H1 (cell line): ENCODE measurements at regions not wholly inside any gene's neighbourhood (a gene's known extent, or its start where the extent isn't known, plus 50 kb on each side); places are given as distances from the start of the nearest gene placed in this dataset.

Experiments used
- CTCF ChIA-PET: fragments of 300-600 bp; sonication (Branson Sonifier 250); formaldehyde crosslinking; loops from one replicate; lab custom pipeline; 2021; ENCODE audit not compliant: partially characterized antibody; lab: Charles Lee
- POLR2A ChIA-PET: fragments of 300-600 bp; sonication (Branson Sonifier 250); formaldehyde crosslinking; loops from one replicate; lab custom pipeline; 2021; ENCODE audit warnings: inconsistent platforms; ENCODE audit not compliant: partially characterized antibody; lab: Charles Lee
- DNase-seq, 2 experiments: peaks; one replicate each; pipeline versions ENCODE4 v3.0.0 to v3.0.0-alpha.2; 2010 to 2022; ENCODE audit warnings: low spot score in 2 of 2, low read depth in 1 of 2, mixed read lengths in 1 of 2
- FAIRE-seq: peaks from 2 replicates; lab custom pipeline; 2011; peaks lifted over from hg19 to GRCh38; lab: Jason Lieb, UNC
- H2AFZ ChIP-seq: 2 replicates; pipeline ENCODE4 v1.8.1; 2012; ENCODE audit warnings: low read length, inconsistent platforms
- H2AK5ac ChIP-seq: 2 replicates; pipeline ENCODE4 v1.6.1; 2013; ENCODE audit warnings: low read depth, low read length
- H2BK120ac ChIP-seq: replicated peaks from 2 replicates; pipeline ENCODE3; 2013; ENCODE audit warnings: low read depth, low read length, inconsistent platforms
- H2BK12ac ChIP-seq: 2 replicates; pipeline ENCODE4 v1.6.1; 2013; ENCODE audit warnings: low read depth, low read length
- H2BK15ac ChIP-seq: 2 replicates; pipeline ENCODE4 v1.6.1; 2013; ENCODE audit warnings: low read length
- H2BK20ac ChIP-seq: 2 replicates; pipeline ENCODE4 v1.6.1; 2013; ENCODE audit warnings: low read length
- H2BK5ac ChIP-seq: 2 replicates; pipeline ENCODE4 v1.6.1; 2013; ENCODE audit warnings: low read depth, low read length
- H3K14ac ChIP-seq: 2 replicates; pipeline ENCODE4 v1.6.1; 2013; ENCODE audit warnings: inconsistent platforms; ENCODE audit not compliant: insufficient read length
- H3K18ac ChIP-seq: 2 replicates; pipeline ENCODE4 v1.6.1; 2013; ENCODE audit warnings: low read length; ENCODE audit errors: extremely low read depth
- H3K23ac ChIP-seq: 2 replicates; pipeline ENCODE4 v1.6.1; 2013; ENCODE audit warnings: inconsistent platforms; ENCODE audit not compliant: insufficient read length
- H3K23me2 ChIP-seq: 2 replicates; pipeline ENCODE4 v1.6.1; 2013; ENCODE audit warnings: low read depth, low read length
- H3K27ac ChIP-seq: 2 replicates; pipeline ENCODE4 v1.6.1; 2011; ENCODE audit warnings: low read depth, low read length, inconsistent platforms
- H3K27me3 ChIP-seq, 4 experiments: replicated peaks in 1 of 4; 1 replicate in 1 of 4; 2 replicates in 3 of 4; pipeline versions ENCODE4 v1.6.1 to v1.8.1; 2011 to 2013; ENCODE audit warnings: low read length in 3 of 4, mild to moderate bottlenecking in 3 of 4, inconsistent platforms in 2 of 4, mixed read lengths in 2 of 4, moderate library complexity in 1 of 4; ENCODE audit not compliant: control insufficient read depth in 3 of 4, insufficient read depth in 3 of 4; ENCODE audit errors: extremely low read depth in 1 of 4
- H3K36me3 ChIP-seq, 4 experiments: 2 replicates each; pipeline versions ENCODE4 v1.6.1 to v1.8.1; 2011 to 2013; ENCODE audit warnings: mild to moderate bottlenecking in 4 of 4, low read length in 3 of 4, moderate library complexity in 2 of 4, control low read depth in 1 of 4, inconsistent platforms in 1 of 4; ENCODE audit not compliant: insufficient read depth in 4 of 4, control insufficient read depth in 2 of 4
- H3K4ac ChIP-seq: replicated peaks from 2 replicates; pipeline ENCODE3; 2013; ENCODE audit warnings: low read length, low read depth, mixed read lengths, inconsistent platforms; ENCODE audit not compliant: insufficient read length
- H3K4me1 ChIP-seq, 4 experiments: replicated peaks in 1 of 4; 1 replicate in 1 of 4; 2 replicates in 3 of 4; pipeline versions ENCODE4 v1.6.1 to v1.8.1; 2011 to 2013; ENCODE audit warnings: low read length in 3 of 4, inconsistent platforms in 2 of 4, mixed read lengths in 1 of 4; ENCODE audit not compliant: insufficient read depth in 4 of 4, control insufficient read depth in 3 of 4
- H3K4me2 ChIP-seq, 2 experiments: 2 replicates each; pipeline versions ENCODE4 v1.6.1 to v1.8.1; 2011 to 2013; ENCODE audit warnings: low read depth in 2 of 2, low read length in 2 of 2, control low read depth in 1 of 2, inconsistent platforms in 1 of 2, mild to moderate bottlenecking in 1 of 2; ENCODE audit not compliant: insufficient read depth in 1 of 2
- H3K4me3 ChIP-seq, 4 experiments: fragments of 200-600, 300-600 bp in 1 of 4; sonication (generic), shearing (Covaris generic), sonication (Bioruptor Twin) in 1 of 4; 2 replicates each; pipeline versions ENCODE4 v1.5.1 to v1.8.1; 2011 to 2016; ENCODE audit warnings: low read length in 4 of 4, low read depth in 3 of 4, control low read depth in 2 of 4, inconsistent platforms in 2 of 4, mild to moderate bottlenecking in 2 of 4, mixed read lengths in 1 of 4, moderate library complexity in 1 of 4; ENCODE audit not compliant: insufficient read depth in 2 of 4; ENCODE audit errors: extremely low read depth in 1 of 4
- H3K56ac ChIP-seq: replicated peaks from 2 replicates; pipeline ENCODE3; 2013; ENCODE audit warnings: low read depth, mild to moderate bottlenecking, mixed read lengths, low read length, inconsistent platforms; ENCODE audit not compliant: insufficient read length
- H3K79me1 ChIP-seq: 2 replicates; pipeline ENCODE4 v1.6.1; 2013; ENCODE audit warnings: low read depth, low read length, control low read depth
- H3K79me2 ChIP-seq, 2 experiments: 2 replicates each; pipeline versions ENCODE4 v1.6.1 to v1.8.1; 2012 to 2013; ENCODE audit warnings: low read length in 2 of 2, mild to moderate bottlenecking in 2 of 2, inconsistent platforms in 1 of 2; ENCODE audit not compliant: insufficient read depth in 2 of 2, control insufficient read depth in 1 of 2
- H3K9ac ChIP-seq, 4 experiments: replicated peaks in 1 of 4; 1 replicate in 1 of 4; 2 replicates in 3 of 4; pipeline versions ENCODE4 v1.6.1 to v1.8.1; 2011 to 2013; ENCODE audit warnings: low read depth in 3 of 4, low read length in 3 of 4, control low read depth in 2 of 4, mild to moderate bottlenecking in 2 of 4, moderate library complexity in 2 of 4, inconsistent platforms in 1 of 4; ENCODE audit errors: extremely low read depth in 1 of 4
- H3K9me3 ChIP-seq, 2 experiments: 2 replicates each; pipeline versions ENCODE4 v1.6.1 to v1.8.1; 2012 to 2013; ENCODE audit warnings: mild to moderate bottlenecking in 2 of 2, moderate library complexity in 2 of 2, control low read depth in 1 of 2, inconsistent platforms in 1 of 2, low read depth in 1 of 2, low read length in 1 of 2, mixed read lengths in 1 of 2; ENCODE audit not compliant: insufficient read depth in 2 of 2
- H4K20me1 ChIP-seq, 2 experiments: replicated peaks in 1 of 2; 2 replicates each; pipeline versions ENCODE3 to v1.8.1; 2011 to 2013; ENCODE audit warnings: inconsistent platforms in 2 of 2, low read length in 2 of 2, mild to moderate bottlenecking in 1 of 2; ENCODE audit not compliant: insufficient read depth in 2 of 2, control insufficient read depth in 1 of 2
- H4K5ac ChIP-seq: 2 replicates; pipeline ENCODE4 v1.6.1; 2013; ENCODE audit warnings: low read length, low read depth, mixed read lengths, inconsistent platforms; ENCODE audit not compliant: insufficient read length
- H4K8ac ChIP-seq: 2 replicates; pipeline ENCODE4 v1.8.0; 2013; ENCODE audit warnings: mild to moderate bottlenecking, moderate library complexity, low read length, inconsistent platforms; ENCODE audit not compliant: insufficient read depth; ENCODE audit errors: extremely low read depth
- H4K91ac ChIP-seq: replicated peaks from 2 replicates; pipeline ENCODE3; 2013; ENCODE audit warnings: low read length, mixed read lengths, inconsistent platforms; ENCODE audit not compliant: insufficient read length
- FOSL1 ChIP-seq: IDR thresholded peaks from 2 replicates; pipeline ENCODE4 v1.6.1; 2011; ENCODE audit warnings: mild to moderate bottlenecking, low read depth, low read length, moderate library complexity; ENCODE audit not compliant: insufficient read depth
- JUN ChIP-seq: IDR thresholded peaks from 2 replicates; pipeline ENCODE4 v1.6.1; 2011; ENCODE audit warnings: low read depth, mild to moderate bottlenecking, improper control_type of control experiment, low read length
- JUND ChIP-seq: IDR thresholded peaks from 2 replicates; pipeline ENCODE4 v1.6.1; 2011; ENCODE audit warnings: mild to moderate bottlenecking, improper control_type of control experiment, low read length
- MAFK ChIP-seq: IDR thresholded peaks from 2 replicates; pipeline ENCODE4 v1.6.1; 2012; ENCODE audit warnings: low read depth, mild to moderate bottlenecking, improper control_type of control experiment, low read length
- POLR2AphosphoS5 ChIP-seq: IDR thresholded peaks from 2 replicates; pipeline ENCODE4 v1.6.1; 2011; ENCODE audit warnings: low read depth, low read length
- SAP30 ChIP-seq: fragments of 300-600 bp; sonication (generic); IDR thresholded peaks from 2 replicates; pipeline ENCODE4 v1.7.1; 2012; ENCODE audit warnings: low read length, moderate library complexity, mild to moderate bottlenecking, inconsistent platforms; ENCODE audit not compliant: insufficient read depth, insufficient replicate concordance
- ZNF274 ChIP-seq: IDR thresholded peaks from 2 replicates; pipeline ENCODE4 v1.7.0; 2012; ENCODE audit warnings: low read length, borderline replicate concordance; ENCODE audit errors: extremely low read depth
- WGBS, 2 experiments: shearing (Covaris generic) in 1 of 2; methylation state at CpG; one replicate each; pipeline versions ENCODE4 v1.1.6 to v1.1.7; 2013 to 2015; ENCODE audit warnings: low lambda C conversion rate in 2 of 2, mixed read lengths in 2 of 2, inconsistent platforms in 1 of 2, low coverage in 1 of 2, missing lambda C conversion rate in 1 of 2; ENCODE audit not compliant: insufficient replicate concordance in 2 of 2, insufficient coverage in 1 of 2, insufficient read length in 1 of 2; ENCODE audit errors: extremely low coverage in 1 of 2, missing lambda C conversion rate in 1 of 2; 5-methylcytosine and 5-hydroxymethylcytosine counted together
- TF ChIP-seq, protein P1 (sequence below), 3 experiments: IDR thresholded peaks; 1 replicate in 2 of 3; 2 replicates in 1 of 3; pipeline versions ENCODE4 v1.5.1 to v1.6.1; 2011; ENCODE audit warnings: low read length in 3 of 3, mild to moderate bottlenecking in 3 of 3, inconsistent platforms in 2 of 3, low read depth in 1 of 3, moderate library complexity in 1 of 3; ENCODE audit not compliant: insufficient read depth in 1 of 3; ENCODE audit errors: control extremely low read depth in 1 of 3

DNA sequence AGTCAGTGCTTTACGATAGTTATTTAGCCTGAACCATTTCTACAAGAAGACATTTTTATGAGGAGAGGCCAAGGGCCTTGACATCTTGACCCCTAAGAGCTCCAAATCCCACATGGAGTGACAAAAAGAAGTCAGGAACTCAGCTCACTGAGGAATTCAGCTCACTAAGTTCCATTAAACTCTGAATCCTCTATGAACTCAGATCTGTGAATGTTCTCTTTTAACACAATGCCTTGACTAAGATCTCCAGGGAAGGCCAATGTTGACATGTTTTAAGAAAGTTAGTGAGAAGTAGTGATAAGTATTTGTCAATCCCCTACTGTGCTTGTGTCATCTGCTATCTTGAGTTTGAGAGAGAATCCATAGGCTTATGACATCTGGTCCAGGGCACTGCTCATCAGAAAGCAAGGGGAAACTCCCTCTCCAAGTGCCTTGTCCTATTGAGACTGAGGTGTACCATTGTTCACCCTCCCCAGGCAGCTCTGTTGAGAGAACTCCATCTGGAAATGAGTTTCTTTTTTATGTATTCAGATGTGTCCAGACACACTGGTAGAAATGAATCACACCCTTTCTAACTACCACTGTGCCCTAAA is 68.7 kb upstream of the PCDH19 start:
- Histone ChIP-seq H4K5ac (no peak overlapping the region), H3K23ac (no peak overlapping the region), H3K4me1 (no peaks in the 10 kb centered on the region), H4K20me1 (no peaks in the 10 kb centered on the region), H3K4me3 (no peak overlapping the region), H3K27ac (no peak overlapping the region), H3K14ac (no peak overlapping the region), H3K79me1 (no peaks in the 10 kb centered on the region), H3K36me3 (no peaks in the 10 kb centered on the region), H2AK5ac (no peak overlapping the region), H2BK12ac (no peak overlapping the region), H2BK15ac (no peak overlapping the region), H2BK5ac (no peak overlapping the region), H3K56ac (no peak overlapping the region), H4K91ac (no peak overlapping the region), H3K4ac (no peak overlapping the region), H3K79me2 (no peaks in the 10 kb centered on the region), H2BK20ac (no peak overlapping the region), H3K4me2 (no peak overlapping the region), H3K9ac (no peak overlapping the region), H3K27me3 (no peaks in the 10 kb centered on the region), H3K9me3 (no peaks in the 10 kb centered on the region), H3K18ac (no peak overlapping the region), H4K8ac (no peak overlapping the region), H2BK120ac (no peak overlapping the region), H3K23me2 (no peaks in the 10 kb centered on the region), H2AFZ (no peak overlapping the region)
- ChIA-PET POLR2A (no interaction called here), CTCF (interaction anchor here (0.9 kb wide), 1 partner anchor 31 kb away, joined by 3 read pairs; no protein-coding TSS in a partner anchor)
- DNase-seq (no peak), FAIRE-seq (no peak)
- no peak for TF ChIP-seq MAFK
- no peak for TF ChIP-seq JUND
- TF ChIP-seq SAP30 = no peak
- TF ChIP-seq POLR2AphosphoS5 = no peak
- no peak for TF ChIP-seq FOSL1
- no peak for TF ChIP-seq ZNF274
- TF ChIP-seq, protein P1, sequence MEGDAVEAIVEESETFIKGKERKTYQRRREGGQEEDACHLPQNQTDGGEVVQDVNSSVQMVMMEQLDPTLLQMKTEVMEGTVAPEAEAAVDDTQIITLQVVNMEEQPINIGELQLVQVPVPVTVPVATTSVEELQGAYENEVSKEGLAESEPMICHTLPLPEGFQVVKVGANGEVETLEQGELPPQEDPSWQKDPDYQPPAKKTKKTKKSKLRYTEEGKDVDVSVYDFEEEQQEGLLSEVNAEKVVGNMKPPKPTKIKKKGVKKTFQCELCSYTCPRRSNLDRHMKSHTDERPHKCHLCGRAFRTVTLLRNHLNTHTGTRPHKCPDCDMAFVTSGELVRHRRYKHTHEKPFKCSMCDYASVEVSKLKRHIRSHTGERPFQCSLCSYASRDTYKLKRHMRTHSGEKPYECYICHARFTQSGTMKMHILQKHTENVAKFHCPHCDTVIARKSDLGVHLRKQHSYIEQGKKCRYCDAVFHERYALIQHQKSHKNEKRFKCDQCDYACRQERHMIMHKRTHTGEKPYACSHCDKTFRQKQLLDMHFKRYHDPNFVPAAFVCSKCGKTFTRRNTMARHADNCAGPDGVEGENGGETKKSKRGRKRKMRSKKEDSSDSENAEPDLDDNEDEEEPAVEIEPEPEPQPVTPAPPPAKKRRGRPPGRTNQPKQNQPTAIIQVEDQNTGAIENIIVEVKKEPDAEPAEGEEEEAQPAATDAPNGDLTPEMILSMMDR (IDR thresholded peaks at IDR 0.05; ENCODE audit: control extremely low read depth in 1 of 3, insufficient read depth in 1 of 3, low read depth in 1 of 3, low read length in 3 of 3) = no peak
- no peak for TF ChIP-seq JUN
- 82% methylated on average over 1 of the region's 1 CpG; no CpG with 5 or more reads in 1 of the 2 experiments for WGBS, 2 experiments
